DMS153 treated with DMSO at 0.1 percent for 48 hours (cell line): ENCODE measurements at regions not wholly inside any gene's neighbourhood (a gene's known extent, or its start where the extent isn't known, plus 50 kb on each side); places are given as distances from the start of the nearest gene placed in this dataset.

ENCODE experiments used
- DNase-seq: peaks from one replicate; lab custom pipeline; 2025; ENCODE audit not compliant: unreplicated experiment; lab: John Stamatoyannopoulos, UW

DNA sequence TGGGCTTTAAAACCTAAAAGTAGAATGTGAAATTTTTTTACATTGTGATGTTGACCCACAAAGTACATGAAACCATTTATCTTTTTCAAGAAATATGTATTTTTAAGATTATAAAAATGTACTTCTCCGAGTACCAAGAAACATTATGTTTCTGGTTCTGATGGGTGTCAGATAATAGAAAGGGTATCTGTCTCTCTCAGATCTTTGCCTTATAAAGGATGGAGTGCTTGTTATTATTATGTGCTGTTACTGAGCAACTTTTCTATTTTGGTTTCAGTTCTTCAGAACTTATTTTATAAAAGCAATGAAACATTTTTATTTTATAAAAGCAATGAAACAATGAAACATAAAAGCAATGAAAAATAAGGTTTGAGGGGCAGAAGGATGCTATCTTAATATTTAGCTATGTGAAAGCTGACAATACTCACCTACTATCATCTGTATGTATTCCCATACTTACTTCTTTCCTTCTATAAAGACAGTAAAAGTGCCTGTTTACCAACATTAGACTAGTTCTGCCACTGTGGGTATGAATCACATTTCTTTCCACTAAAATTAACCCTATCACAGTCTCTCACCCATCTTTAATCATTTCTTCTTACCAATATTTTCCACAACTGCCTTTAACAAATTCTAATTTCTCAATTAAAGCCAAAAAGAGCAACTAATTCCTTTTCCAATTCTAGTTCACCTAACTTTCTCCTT lies 540.7 kb upstream of the KCNMB2 start:
- no peak for DNase-seq

DNA sequence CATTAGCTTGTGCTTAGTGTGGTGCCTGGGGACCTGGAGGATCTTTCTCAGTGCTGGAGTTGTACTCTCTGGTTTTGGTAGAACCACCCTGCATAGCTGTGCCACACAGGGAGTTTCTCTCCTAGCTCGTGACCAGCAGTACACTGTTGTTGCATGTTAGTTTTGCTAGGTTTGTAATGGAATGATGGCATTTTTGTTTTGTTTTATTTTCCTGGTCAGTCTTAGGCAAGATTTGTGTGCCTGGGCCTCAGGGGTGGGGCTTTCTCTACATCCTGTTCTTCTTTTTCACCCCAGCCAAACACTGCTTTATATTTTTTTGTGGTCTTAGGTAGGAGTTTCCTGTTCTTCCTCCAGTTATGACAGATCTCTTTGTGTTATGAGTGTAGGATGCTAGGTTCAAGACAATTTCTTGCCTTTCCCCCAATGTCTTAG lies 534.5 kb upstream of the KCNMB2 start:
- no peak for DNase-seq

DNA sequence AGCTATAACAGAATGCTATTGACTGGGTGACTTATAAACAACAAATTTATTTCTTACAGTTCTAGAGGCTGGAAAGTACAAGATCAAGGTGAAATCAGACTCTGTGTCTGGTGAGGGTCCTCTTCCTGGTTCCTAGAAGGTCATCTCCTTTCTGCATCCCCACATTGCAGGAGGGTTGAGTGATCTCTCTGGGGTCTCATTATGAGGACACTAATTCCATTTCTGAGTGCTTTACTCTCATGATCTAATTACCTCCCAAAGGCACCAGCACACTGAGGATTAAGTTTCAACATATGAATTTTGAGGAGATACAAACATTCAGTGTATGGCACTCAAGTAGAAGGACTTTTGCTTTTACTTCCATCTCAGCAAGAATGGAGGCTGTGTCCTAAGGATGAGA lies 534.1 kb upstream of the KCNMB2 start:
- no peak for DNase-seq

DNA sequence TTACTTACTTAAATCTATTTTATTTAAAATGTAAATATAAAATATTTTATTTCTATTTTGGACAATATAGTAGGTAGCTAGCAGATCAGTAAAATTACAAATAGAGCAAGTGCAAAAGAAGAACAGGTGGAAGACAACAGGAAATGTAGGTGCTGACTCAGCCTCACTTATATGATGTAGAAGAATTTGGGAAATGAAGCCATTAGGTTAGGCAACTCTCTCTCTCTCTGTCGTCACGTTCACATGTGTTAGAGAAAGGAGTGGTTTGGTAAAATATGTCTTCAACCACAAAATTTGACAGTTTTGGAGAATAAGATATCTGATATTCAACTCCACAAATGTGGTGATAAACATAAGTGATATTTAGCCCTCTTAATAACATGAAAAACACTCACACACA lies 532.5 kb upstream of the KCNMB2 start:
- no peak for DNase-seq

- DNase-seq = no peak
Observed at GRCh38 chr3:178005961-178006360, 530.3 kb upstream of the KCNMB2 start.

DNA sequence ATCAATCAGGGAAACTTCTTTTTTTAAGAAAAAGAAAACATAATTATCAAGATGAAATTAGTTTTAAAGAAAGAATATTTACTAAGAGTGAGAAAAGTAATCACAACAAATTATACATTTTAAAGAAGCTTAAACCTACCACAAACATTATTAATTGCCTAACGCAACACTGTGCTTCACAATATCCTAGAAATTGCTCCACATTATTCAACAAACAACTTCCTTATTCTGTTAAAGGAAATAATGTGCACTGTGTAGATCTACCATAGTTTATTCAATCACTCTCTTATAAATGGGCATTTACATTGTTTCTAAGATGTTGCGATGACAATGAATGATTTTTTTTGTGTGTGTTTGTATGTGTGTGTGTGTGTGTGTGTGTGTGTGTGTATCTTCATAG lies 525.9 kb upstream of the KCNMB2 start:
- DNase-seq = no peak

GRCh38 chr3:178019645-178020044 lies 516.6 kb upstream of the KCNMB2 start:
- no peak for DNase-seq

- no peak for DNase-seq
Observed at GRCh38 chr3:178022599-178022998, 513.6 kb upstream of the KCNMB2 start.

DNA sequence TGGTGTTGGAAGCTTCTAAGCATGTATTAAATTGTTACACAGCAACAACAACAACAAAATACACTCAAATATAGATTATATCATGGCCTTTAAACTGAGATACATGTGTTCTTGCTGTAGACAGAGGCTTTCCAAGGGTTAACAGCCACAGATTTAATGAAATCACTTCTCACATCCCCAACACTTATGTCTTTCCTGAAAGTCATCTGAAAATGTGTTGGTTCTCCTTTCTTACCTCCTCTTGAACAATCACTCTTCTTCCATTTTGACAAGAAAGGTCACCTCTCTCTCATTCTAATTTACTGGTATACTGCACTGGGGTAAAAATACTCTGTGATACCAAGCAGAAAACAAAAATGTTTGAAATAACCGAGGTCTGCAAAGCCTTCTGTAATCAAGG lies 507.3 kb upstream of the KCNMB2 start:
- DNase-seq = no peak

DNA sequence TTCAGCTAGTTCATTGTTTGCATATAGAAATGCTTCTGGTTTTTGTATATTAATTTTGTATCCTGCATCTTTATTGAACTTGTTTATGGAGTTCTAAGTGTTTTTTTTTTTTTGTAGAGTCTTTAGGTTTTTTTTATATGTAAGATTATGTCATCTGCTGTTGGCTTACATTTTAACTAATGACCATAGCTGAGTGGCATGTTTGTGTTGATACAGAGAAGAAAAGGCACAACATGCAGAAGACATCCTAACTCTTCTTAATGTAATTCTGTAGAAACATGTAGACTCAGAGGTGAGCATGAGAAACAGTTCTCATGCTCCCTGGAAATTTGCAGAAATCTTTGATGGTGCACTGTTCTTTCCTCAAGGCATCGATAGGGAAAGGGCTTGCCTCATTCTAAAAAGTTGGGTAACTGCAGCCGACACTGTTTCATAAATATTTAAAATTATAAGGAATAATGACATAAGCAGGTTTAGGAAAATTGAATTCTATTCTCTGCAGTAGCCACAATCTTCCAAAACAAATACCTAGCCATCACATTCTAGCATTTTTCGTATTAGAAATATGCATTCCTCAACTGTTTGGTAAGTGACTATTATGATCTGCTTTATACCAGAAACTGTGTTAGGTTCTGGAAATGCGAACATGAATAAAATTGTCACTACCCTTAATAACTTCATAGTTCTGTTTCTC lies 499.6 kb upstream of the KCNMB2 start:
- no peak for DNase-seq

DNA sequence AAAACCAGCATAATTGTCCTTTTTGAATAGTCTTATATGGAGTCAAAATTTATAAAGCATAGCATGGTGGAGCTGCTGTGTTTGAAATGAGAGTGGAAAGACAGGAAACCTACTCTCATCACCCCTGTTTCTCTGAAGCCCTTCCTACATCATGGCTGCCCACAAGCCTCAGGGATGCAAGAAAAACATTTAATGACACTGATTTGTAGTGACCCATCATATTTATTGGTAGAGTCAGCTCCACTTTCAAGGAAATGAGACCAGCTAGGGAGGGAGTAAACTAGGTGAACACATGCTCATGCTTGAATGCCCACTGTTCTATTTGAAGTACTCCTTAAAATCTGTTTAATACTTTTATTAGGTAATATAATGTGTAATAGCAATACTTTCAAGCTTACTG lies 494.3 kb upstream of the KCNMB2 start:
- no peak for DNase-seq

DNA sequence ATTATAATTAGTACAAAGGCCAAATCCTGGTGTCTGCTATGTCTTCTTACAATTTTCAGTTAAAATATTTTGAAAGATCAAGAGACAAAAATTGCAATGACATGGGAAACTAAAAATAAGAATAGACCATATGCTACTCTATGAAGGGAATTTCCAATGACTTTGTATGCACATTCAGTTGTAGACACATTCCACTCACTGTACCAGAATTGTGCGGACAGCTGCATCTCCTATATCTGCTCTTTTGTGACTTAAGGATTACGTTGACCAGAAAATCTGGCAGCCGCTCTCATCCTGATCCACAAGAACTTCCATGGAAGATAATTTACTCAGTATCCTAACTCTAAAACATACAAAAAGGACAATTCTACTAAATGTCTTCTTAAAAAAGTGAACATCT lies 493.9 kb upstream of the KCNMB2 start:
- no peak for DNase-seq

DNA sequence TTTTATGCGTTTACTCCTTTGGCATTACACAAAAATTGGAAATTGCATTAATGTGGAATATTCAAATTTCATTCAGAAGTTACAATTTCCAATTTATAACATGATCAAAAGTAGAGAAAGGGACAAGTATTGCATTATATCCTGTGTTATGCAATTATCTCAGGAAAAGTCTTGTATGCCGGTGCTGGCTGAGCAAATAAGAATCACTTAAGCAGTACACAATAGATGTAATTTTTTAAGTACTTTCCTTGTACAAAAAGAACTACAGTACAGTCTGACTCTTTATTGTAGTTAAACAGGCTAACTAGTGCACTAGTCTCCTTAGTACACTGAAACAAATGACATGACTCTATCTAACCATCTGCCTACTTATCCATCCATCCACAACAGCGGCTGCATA lies 493.2 kb upstream of the KCNMB2 start:
- DNase-seq = peak; percentile 18

DNA sequence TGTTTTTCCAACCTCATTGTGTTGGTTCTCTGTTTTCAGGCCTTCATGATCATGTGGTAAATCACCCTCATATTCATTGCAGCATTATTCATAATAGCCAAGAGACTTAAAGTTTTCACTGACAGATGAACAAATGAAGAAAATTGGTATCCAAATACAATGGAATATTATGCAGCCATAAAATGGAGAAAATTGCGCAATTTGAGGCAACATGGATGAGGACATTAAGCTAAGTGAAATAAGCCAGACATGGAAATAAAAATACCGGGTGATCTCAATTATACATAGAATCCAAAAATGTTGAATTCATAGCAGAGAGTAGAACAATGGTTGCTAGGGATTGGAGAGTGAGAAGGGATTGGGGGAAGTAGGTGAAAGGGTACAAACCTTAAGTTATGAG lies 491.9 kb upstream of the KCNMB2 start:
- no peak for DNase-seq

- no peak for DNase-seq
Observed at GRCh38 chr3:178047496-178047895, 488.7 kb upstream of the KCNMB2 start.

DNA sequence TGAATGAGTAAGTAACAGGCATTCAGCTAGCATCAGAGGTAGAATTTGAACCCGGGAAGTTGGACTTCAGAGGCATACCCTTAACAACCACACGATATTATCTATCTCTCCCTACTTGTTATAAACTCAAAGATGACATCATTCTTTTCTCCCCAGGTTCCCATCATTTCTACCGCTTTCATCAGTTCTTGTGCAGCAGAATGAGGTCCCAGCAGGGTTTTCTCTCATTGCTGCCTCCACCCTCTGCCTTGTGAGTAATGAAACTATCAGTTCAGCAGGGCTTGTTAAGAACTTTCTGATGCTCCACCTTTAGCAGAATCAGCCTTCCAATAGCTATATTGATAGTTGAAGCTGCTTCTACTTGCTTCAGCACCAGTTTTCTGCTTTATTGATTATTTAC lies 487.5 kb upstream of the KCNMB2 start:
- DNase-seq = no peak

DNA sequence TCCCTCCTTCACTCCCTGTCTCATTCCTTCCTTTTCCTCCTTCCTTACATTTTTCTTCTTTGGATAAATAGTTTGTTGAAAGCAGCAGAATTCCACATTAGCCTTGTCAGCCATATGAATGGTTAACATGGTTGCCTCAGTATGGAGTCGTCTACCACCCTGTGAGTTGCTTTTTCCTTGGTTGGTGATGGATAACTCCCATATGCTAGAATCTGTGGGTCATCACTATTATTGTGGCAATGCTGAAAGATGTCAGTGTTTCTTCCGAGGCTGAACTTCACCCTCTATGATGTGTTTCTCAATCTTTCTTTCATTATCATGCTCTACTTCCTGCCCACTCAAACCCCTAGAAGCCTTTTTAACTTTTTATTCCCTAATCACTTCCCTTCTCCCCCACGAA lies 481.8 kb upstream of the KCNMB2 start:
- no peak for DNase-seq

DNA sequence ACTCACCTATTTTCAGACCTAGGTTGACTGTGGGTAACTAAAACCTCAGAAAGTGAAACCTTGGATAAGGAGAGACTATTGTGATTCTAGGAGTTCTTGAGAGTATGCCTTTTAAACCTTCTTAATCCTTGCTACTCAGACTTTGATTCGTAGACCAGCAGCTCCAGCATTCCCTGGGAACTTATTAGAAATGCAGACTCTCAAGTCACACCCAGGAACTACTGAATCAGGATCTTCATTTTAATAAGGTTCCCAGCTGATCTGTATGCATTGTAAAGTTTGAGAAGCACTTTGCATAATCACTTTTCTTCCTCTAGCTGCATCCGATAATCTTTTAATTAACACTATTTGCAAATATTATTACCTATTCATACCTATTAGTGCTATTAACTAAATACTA lies 480.3 kb upstream of the KCNMB2 start:
- DNase-seq = no peak

GRCh38 chr3:178056868-178057267 lies 479.4 kb upstream of the KCNMB2 start:
- no peak for DNase-seq

DNA sequence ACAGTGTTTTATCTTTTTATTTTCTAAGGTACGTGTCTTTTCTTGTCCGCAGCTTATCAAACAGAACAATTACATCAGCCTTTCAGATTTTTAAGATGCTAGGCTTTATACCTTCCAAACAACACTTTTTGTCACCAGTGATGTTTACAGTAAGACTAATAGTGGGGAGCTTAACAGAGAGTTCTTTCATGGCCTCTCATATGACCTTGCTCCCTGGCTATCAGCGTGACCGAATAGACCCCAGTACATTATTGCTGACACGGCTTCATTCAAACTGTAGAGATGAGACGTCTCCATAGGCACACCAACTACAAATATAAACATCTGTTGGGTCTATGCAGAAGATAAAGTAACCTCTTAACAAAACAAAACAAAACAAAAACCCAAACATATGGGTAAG lies 477.6 kb upstream of the KCNMB2 start:
- DNase-seq = no peak

DNA sequence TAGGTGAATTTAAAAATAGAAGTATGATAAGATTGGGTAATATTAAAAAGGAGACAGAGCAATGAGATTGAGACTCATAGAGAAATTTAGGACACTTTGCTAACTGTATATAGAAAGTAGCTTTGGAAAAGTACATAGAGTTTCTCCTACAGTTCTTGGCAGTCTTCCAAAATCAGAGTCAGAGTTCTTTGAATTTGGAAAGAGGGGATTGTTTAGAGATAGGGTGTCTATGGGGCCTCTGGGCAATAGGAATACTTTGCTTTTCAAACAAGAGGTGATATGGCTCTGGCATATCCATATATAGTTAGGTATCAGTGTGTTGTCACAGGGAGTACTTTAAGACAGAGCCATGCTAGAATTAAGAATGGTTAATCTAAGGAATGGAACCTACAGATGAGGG lies 477.1 kb upstream of the KCNMB2 start:
- DNase-seq = peak; percentile 25

- no peak for DNase-seq
Observed at GRCh38 chr3:178059836-178060235, 476.4 kb upstream of the KCNMB2 start.

DNA sequence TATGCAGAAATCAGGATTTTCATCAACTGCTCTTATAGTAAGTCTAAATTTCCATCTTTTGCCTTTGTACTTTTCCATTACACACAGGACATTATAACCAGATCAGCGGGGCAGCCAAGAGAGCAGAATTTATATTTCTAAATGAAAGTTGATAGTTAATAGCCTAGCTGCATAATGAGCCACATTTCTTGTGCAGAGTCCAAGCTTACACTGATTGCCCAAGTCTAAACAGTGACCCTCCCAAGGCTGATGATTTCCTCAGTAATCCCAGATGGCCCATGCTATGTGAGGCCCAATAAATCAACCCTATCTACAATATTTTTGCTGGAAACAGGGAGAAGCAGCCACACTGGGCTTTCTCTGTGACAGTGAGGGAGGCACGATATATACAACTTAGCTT lies 475.8 kb upstream of the KCNMB2 start:
- no peak for DNase-seq
